HG03025 (cell line): ENCODE measurements at regions not wholly inside any gene's neighbourhood (a gene's known extent, or its start where the extent isn't known, plus 50 kb on each side); places are given as distances from the start of the nearest gene placed in this dataset.
"Not testable (repeated sequence)": the region's sequence is repeated elsewhere in the genome, so short reads cannot be mapped to it uniquely, and the experiment has no call there.

ENCODE experiments used
- ATAC-seq: cut with Tn5 transposase; IDR thresholded peaks from one replicate; pipeline ENCODE4 v1.9.1; 2021; ENCODE audit warnings: mild to moderate bottlenecking, moderate library complexity; ENCODE audit not compliant: unreplicated experiment, low FRiP score

DNA sequence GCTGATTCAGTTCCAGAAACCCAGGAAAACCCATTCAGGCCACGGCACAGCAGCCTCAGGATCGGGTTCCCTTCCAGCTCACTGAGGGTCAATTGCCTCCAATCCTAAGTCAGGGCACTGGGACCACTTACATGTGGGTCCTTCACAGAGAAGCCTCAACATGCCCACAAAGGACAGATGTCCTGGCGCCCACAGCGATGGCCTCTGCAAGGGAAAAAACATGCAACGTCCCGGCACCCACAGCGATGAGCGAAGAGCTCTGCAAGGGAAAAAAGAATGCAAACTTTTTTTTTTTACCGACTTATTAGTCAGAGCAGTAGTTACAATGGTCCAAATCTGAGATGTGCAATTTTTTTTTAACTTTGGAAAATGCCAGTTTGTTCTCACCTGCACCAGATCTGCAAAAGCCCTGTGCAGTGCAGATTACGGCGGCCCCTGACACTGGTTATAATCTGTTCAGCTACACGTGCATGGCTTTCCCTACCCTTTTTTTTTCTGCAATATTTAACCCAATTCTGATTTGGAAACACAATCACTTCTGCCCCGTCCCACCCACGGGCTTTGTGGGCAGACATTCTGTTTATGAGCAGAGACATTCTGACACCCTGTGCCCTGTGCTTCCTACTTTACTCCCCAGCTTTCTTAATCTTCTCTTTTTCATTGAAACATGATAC lies 159.3 kb upstream of the SALL3 start:
- no peak for ATAC-seq

- ATAC-seq, result no peak
Measured at GRCh38 chr18:78821396-78821795, 158.2 kb upstream of the SALL3 start.

DNA sequence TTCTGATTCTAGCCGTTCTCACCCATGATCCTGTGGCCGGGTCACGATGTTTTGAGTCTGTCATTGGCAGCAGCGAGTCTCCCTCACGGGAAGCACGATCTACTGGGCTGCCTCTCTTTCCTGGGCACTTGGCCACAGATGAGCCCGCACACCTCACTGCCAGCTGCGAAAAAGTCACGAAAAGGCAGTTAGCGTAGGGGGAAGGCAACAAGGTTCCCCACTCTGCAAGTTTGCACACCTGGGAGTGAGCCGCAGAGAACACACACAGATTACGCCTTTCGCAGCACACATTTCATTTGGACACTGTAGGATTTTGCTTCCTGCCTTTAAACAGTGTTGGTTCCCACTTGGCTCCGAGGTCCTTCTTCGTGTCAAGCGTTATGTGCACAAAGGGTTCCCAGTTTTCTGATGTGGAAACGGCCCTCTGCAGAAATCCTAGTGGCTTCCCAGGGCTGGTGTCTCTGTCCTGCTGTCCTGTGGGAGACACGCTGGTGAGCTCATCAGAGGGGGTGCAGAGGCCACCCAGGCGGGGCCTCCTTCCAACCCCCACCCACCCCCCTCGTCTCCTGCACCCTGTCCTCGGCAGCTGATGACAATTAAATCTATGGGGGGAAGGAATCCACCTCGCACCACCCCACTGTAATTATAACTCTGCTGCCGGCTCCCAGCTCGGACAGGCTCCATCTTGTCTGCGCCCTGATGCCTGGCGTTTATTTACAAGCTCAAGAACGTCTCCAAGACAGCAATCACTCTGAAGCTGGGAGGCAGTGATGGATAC lies 157.3 kb upstream of the SALL3 start:
- ATAC-seq, result no peak

DNA sequence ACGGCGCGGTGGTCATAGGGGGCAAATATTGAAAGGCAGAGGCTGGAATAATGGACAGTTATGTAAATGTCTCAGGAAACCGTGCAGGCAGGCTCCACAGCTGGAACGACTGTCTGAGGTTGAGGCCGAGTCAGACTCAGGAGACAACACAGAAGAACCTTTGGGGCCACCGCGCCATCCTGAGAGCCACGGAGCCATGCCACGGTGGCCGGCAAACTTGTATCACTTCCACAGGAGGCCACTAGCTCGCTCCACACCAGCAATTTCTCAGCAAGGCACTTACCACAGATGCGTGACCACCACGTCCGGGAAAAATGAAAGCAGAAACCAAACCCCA lies 156.7 kb upstream of the SALL3 start:
- ATAC-seq, result no peak

DNA sequence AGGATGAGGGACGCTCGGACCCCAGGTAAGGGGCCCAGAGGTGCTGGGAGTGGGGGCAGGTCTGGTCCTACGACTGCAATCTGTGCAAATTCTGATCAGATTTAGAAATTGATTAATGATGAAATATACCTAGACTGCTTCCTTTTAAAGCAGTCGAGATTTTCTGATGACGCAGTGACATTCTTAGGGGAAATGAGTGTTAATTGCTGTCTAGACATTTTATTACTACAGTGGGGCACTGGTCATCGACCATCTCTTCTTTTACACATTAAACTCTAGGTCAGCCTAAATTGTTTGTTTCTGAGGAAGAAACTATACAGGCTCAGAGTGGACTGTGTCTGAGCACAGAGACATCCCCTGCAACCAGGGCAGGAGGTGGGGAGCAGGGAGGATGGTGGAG lies 154.4 kb upstream of the SALL3 start:
- ATAC-seq, result no peak

DNA sequence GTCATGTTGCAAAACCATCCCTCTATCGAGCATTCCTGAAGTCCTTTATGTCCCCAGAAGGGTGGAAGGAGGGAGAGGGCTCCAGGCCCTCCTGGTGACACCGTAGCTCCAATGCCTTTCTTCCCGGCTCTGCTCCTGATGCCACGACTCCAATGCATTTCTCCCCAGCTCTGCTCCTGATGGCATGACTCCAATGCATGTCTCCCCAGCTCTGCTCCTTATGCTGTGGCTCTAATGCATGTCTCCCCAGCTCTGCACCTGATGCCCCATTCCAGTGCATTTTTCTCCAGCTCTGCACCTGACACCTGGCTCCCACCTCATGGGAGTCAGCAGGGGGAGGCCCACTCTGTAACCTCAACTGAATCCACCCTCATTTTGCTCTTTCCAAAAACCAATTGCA lies 153.0 kb upstream of the SALL3 start:
- no peak for ATAC-seq

DNA sequence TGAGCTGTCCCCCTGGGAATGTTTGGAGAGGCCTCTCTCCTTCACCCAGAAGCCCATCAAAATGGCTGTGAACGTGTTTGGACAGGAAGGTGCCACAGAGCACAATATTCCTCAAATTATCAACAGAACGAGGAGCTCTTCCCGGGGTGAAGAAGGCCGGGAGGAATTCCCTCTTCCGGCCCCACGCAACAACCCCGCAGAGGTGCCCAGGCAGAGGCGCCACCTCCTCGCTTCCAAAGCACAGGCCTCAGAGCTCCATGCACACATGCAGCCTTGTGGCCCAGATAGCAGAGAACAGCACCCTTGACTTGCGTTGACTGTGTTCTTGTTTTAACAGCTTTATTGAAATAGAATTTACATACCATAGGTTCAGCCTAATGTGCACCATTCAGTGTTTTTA lies 152.5 kb upstream of the SALL3 start:
- ATAC-seq, result no peak

GRCh38 chr18:78828131-78828530 lies 151.5 kb upstream of the SALL3 start:
- ATAC-seq, result no peak

GRCh38 chr18:78829026-78829425 lies 150.6 kb upstream of the SALL3 start:
- not testable (repeated sequence) for ATAC-seq

- ATAC-seq, result no peak
Measured at GRCh38 chr18:78830161-78830560, 149.5 kb upstream of the SALL3 start.

DNA sequence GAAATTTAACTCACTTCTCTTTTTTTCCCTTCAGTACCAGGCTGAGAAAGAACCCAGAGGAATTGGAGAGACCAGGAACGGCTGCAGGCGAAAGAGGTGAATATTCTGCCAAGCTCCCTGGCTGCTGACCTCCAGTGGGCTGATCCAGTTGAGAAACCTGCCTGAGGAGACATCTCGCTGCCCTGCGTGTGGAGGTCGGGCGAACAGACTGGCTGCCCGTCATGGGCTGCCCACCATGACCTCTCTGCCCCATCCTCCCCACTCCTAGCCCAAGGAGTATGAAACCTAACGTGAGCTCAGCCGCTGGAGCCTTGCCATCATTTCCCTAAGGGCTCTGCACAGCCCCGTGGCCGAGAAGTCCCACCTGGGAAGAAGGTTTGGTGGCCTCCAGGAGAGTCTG lies 148.8 kb upstream of the SALL3 start:
- ATAC-seq, result no peak

DNA sequence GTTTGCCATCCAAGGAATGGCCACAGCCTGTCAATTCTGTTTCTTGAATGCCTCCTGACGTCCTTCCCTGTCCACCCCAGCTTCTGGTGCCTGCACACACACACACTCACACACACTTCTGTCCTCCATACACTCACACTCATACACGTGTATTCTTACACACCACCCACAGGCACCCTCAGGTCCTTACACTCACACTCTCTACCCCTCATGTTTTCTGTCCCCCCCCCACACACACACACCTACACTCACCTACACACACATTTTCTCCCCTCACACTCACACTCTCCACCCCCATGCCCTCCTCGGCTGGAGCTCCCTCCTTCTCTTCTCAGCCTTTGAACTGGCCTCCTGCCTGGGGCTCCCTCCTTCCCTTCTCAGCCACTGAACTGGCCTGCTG lies 148.0 kb upstream of the SALL3 start:
- no peak for ATAC-seq

GRCh38 chr18:78833833-78834232 lies 145.8 kb upstream of the SALL3 start:
- no peak for ATAC-seq

GRCh38 chr18:78836838-78837237 lies 142.8 kb upstream of the SALL3 start:
- no peak for ATAC-seq

GRCh38 chr18:78837754-78838153 lies 141.9 kb upstream of the SALL3 start:
- ATAC-seq, result no peak

DNA sequence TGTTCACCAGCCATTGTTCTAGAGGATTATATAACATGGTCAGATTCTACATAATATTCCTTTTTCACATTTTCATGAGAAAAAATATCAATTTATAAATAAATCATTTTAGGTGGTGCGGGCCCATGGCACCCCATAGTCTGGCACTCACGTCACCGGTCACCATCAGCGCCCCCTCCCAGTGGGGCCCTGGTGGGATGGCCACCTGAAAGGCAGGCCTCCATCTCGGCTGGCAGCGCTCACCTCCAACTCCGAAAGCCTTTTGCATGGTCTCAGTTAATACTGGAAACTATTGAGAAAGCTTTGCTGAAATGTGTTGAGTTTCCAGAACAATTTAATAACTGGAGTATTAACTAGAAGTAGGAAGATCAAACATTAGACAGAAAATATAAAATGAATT lies 141.4 kb upstream of the SALL3 start:
- ATAC-seq, result no peak

DNA sequence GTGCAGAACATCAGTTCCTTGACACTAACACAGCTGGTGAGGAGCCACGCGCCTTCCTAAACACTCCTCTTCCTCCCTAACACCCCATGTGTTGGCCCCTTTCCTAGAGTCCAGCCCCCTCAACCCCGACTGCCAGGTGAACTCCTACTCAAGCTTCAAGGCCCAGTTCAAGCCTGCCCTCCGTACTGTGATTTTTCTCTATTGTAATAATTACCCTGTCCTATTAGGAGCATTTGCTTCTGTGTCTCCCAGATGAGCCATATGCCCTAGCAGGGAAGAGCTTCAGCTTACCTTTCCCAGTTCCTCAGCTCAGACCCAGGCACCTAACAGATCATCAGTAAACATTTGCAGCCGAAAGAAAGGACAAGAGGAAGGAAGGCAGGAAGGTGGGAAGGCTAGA lies 130.6 kb upstream of the SALL3 start:
- ATAC-seq, result no peak

GRCh38 chr18:78849458-78849857 lies 130.2 kb upstream of the SALL3 start:
- ATAC-seq, result no peak

- ATAC-seq, result no peak
Measured at GRCh38 chr18:78853341-78853740, 126.3 kb upstream of the SALL3 start.

- ATAC-seq, result no peak
Measured at GRCh38 chr18:78855188-78855587, 124.4 kb upstream of the SALL3 start.

- ATAC-seq, result no peak
Measured at GRCh38 chr18:78856569-78857313, 122.9 kb upstream of the SALL3 start.
